ENCODE measurements at regions not wholly inside any gene's neighbourhood (a gene's known extent, or its start where the extent isn't known, plus 50 kb on each side); places are given as distances from the start of the nearest gene placed in this dataset.
"Not testable (repeated sequence)": the region's sequence is repeated elsewhere in the genome, so short reads cannot be mapped to it uniquely, and the experiment has no call there.

DNA sequence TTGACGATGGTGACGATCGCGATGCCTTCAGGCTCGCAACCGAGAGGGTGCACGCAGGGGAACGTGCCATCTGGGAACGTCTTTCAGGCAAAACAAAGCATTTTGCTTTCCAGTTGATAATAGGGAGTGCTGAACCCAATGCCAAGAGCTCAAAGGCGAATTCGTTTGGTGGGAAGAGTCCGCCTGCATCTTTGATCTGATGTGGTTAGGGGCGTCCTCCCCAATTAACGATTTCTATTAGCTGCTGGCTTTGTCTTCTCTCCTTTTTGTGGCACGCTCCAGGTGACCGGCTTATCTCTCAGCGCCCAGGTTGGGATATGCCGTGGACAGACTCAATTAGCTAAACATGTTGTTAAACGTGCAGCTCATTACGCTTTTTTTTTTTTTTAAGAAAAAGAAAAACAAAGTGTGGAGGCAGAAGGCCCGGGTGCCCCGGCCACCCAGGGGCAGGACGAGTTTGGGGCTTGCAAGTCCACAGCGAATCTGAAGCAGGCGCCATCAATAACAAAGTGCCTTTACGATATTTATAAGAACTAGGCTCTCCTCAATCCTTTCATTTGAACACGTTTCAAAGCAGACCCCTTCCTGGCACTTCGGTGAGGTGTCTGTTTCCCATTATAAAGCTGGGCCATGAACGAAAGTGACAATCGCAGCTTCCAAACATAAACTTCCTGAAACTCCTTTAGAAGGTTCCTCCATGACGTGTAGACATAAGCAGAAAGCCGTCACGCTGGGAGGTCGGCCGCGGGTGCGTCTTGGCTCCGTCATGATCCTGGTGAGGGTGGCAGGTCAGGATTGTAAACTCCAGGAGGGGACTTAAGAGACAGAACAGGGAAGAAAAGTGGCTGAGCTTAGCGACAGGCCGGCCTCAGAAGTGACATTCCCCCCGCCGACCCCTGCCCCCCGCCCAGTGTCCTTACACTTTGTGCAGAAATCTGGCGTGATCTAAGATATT lies 155.3 kb downstream of the LAT start:
- DNase-seq, result not testable (repeated sequence)

DNA sequence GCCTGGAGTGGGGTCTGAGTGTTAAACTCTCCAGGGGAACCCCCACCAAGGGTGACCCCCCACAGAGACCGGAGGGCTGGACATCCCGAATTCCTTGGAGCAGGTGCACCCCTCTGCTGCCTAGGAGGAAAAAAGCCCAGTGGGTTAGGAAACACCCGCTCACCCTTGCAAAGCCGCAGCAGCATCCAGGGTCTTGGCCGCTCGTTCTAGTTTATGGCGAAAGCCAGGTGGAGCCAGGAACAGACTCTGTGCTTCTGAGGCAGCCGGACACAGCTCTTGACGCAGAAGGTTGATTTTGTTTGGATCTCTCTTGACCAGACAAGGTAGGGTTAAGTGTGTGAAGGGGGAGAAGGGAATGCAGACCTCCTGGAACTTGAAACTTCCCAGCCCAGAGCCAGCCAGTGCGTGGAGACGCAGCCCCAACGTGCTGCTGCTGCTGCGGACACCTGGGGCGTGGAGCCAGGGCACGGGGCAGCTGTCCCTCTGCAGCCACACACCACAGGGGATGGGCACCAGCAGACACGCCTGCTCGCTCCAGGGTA lies 154.5 kb downstream of the LAT start:
- no peak for DNase-seq

DNA sequence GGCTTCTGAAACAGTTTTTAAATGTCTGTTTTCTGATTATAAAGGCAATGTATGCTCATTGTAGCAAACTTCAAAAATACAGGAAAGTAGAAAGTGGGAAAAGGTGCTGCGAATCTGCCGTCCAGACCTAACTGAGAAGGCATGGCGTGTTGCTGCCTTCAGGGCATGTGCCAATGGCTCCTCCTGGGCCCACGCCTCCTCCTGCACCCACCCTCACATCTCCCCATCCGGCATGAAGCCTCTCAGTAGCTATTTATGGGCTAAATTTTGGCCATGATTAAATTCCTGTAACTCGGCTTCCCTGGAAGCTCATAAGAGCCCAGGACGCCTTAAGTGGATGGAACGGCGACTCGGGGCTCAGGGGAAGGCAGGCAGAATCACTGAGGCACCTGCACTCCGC lies 153.8 kb downstream of the LAT start:
- DNase-seq, result not testable (repeated sequence)

DNA sequence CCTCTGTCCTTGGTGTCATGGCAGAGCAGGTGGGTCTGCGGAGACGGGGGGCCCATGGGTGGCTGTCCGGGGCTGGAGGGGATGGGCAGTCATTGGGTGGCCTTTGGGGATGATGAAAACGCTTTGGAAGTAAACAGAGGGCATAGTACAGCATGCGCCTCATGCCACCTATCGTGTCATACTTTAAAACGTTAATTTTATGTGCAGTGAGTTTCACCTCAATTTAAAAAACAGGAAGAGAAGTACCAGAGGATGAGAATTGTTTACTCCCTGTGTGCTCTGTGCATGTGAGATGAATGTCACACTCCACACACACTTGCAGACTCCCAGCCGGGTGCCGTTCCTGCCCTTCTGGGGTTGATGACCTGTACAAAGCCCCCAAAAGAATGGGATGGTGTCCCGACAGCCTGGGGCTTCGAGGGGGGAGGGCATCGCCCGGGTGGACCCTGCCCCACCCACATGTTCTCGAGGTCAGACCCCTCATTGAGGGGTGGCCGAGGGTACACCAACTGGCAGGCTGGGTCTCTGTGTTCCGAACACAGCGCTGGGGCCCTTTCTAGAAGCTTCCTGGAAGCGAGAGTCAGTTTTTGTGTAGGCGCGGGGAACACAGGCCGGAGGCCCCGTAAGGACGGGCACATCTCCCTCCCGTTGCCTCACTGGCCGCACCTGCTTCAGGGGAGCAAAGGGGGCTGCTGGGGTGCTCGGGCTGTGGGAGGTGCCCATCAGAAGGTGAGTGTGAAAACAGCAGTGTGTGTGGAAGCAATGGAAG lies 153.2 kb downstream of the LAT start:
- not testable (repeated sequence) for DNase-seq

- not testable (repeated sequence) for DNase-seq
These were observed 152.6 kb downstream of the LAT start for GRCh38 chr16:29137461-29137860.

- DNase-seq, result not testable (repeated sequence)
These were observed 152.1 kb downstream of the LAT start for GRCh38 chr16:29136916-29137315.

DNA sequence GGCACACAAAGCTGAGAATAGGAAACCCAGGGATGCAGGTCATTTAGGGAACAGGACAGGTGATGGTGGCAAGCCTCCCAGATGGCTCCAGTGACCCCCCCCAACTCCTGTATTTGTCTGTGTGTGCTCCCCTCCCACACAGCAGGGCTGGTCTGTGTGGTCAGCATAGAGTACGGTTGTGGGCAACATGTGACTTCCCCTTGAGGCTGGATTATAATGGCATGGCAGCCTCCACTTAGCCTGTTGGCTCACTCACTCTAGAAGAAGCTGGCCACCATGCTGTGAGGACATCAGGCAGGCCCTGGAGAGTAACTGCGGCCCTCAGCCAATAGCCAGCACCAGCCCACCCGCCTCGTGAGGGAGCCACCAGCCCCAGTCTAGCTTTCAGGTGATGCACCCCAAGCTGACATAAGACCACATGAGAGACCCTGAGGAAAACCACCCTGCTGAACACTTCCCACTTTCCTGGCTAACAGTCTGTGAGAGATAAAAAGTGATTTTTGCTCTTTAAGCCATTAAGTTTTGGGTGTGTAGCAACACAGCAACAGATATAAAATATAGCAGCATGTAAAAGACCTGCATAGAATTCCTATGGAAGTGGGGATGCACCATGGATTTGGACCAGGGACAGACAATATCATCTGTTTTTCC lies 151.3 kb downstream of the LAT start:
- DNase-seq, result not testable (repeated sequence)

DNA sequence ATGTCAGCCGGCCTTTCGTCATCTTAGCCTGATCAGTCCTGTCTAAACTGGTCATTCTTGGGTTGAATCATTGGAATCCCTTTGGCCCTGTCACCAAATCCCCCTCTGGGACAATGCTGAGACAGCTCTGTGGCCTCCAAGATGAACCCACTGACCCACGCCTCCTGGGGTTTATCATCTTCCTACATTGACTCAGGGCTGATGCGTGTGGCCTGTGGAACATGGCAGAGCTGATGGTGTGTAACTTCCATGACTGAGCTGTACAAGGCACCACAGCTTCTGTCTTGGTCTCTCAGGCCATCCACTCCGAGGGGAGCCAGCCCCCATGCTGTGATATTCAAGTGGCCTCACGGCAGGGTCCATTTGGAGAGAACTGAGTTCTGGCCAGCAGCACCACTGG lies 150.2 kb downstream of the LAT start:
- DNase-seq, result not testable (repeated sequence)

- DNase-seq, result not testable (repeated sequence)
These were observed 149.0 kb downstream of the LAT start for GRCh38 chr16:29133681-29134430.

- not testable (repeated sequence) for DNase-seq
These were observed 148.0 kb downstream of the LAT start for GRCh38 chr16:29132869-29133268.

- not testable (repeated sequence) for DNase-seq
These were observed 147.6 kb downstream of the LAT start for GRCh38 chr16:29132444-29132843.

DNA sequence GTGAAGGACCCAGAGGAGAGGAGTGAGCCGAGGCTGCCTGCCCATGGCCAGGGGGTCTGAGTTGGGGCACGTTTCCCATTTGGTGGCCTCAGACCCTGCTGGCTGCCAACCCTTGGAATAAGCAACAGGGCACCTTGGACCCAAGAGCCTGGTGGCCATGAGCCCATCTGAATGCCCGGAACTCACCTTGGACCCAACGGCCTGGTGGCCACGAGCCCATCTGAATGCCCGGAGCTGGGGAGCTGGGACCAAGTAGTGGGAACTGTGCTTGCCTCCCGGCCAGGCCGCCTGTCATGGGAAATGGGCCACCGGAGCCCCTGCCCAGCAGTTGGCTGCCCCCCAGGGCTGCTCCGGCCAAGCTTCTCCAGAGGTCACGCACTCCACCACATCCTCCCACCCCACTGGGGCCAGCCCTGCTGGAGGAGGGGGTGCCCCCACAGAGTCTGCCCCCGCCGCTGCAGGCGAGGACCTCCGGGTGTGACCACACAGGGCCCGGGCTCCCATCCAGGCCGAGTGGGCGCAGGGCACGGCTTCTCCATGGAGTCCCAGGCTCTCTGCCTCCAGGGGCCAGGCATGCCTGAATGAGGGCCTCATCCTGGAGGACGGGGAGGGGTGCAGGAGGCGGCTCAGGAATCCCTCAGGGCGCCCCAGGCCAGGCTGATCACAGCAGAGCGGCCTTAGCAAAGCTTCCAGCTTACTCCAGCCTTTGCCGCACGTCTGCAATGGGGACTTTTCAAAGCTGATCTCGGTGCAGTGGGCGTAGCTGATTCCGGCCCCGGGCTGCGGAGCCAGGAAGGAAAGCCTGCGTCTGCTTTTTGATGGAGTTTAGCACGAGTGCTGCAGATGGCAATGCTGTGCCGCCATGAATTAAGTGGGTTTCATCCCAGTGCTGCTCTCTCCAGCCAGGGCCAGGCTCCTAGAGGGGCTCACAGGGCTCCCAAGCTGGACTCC lies 146.3 kb downstream of the LAT start:
- DNase-seq, result not testable (repeated sequence)

DNA sequence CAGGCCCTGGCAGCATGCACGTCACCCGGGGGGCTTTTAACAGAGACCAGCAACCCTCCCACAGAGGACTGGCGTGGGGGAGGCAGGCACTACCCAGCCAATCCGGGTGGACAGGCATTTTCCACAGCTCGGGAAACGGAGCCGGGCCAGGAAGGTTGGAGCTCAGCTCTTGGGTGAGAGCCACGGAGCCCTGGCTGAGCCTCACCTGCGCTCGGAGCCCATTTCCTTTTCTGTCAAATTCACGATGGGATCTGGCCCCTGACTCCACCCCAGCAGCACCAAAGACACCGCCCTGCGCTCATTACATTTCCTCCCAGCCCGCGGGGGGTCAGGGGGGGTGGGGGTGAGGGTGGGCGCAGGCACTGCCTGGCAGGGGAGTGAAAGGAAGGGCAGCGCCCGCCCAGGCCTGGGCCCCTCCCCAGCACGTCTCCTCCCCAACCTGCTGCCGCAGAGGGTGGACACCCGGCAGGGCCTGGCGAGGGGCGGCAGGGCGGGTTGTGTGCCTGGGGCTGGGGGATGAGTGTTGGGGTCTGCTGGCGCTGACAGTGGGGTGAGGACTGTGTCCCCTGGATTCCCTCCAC lies 145.4 kb downstream of the LAT start:
- DNase-seq, result not testable (repeated sequence)

DNA sequence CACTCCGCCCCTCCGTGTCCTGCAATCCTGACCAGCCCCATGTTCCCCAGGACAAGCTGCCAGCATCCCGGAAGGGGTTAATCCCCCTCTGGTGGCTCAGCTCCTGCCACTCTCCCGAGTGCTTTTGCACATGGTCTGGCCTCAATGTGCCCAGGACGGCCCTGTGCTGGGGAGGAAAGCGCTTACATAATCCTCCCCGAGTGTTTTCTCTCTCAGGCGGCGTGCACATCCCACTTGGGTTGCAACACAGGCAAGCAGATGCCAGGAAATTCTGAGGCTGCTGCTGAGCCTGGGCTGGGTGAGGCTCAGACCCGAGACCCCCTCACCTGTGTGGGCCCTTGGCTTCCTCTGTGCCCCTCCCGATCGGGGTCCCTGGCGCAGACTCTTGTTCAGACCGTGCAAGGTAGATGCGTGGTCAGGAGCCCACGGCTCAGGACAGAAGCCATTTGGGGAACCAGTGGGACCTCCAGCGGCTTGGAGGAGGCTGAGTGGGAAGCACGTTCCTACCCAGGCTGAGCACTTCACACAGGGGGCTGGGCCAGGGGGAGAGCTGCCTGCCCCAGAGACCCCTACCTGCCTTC lies 144.7 kb downstream of the LAT start:
- not testable (repeated sequence) for DNase-seq

DNA sequence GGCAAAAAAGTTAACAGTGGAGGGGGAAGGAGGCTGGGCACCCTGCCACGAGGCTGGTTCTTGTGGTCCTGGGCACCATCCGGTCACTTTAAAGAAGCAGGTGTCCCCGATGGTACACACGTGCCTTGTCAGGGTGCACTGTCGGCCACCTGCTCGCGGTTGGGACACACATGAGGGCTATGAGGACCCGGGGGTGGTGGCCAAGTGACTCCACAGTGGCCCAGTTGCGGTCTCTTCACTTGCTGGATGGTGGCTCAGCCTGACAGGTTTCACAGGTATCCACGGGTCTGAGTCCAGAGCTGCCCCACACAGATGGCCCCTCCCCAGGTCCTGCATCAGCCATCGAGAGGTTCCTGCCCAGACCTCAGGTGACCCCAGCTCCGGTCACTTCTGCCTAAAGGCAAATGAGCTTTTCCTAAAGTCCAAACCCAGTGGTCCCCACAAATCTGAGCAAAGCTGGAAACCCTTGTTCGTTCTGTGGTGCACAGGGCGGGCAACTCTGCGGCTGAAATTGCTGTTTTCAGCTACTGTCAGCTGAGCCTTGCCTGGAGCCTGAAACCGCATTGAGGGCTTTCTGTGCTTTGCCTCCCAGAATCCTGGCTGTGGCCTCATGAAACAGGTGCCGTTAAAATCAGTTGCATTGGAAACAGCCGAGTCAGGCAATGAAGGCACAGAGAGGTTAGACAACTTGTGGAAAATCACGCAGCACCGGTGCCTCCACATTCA lies 144.0 kb downstream of the LAT start:
- not testable (repeated sequence) for DNase-seq

DNA sequence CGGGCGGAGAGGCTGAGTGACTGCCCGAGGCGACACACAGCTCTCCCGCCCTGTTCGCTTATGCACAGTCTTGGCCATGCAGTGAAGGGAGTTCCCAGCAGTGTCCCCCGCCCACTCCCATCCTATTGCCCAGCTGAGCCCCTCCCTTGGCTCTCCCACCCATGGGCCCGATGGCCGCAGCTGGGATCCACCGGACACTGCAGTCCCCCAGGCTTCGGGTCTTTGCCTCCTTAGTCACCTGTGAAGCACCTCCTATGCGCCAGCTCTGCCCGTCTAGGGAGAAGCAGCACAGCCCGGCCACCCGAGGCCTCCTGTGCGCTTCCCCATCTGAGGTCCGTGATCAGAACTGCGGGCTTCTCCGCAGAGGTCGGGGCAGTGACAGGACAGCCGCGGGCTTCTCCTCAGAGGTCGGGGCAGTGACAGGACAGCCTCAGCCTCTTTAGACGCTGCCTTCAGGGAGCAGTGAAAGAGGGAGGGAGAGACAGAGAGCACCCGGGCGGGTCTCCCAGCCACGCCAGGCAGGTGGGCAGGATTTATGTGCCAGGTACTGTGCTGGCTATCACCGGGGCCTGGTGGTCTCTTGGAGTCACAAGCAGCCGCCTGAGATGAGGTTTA lies 143.1 kb downstream of the LAT start:
- DNase-seq, result not testable (repeated sequence)

GRCh38 chr16:29126616-29127015 lies 141.8 kb downstream of the LAT start:
- no peak for DNase-seq

DNA sequence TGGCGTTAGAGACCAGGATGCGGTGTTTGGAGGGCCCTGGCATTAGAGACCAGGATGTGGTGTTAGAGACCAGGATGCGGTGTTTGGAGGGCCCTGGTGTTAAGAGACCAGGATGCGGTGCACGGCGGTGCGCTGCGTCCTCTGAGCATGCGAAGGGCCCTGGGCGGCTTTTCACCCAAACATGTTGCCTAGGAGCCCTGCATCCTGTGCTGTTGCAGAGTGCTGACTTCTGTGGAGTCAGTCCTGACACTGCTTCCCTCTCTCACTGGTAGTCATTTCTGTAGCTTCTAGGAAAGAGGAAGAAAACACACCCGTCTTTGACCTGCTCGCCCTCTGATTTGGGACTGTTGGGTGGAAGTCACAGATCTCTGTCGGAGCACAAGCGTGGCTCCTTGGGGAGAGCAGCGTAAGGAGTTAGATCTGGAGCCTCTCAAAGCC lies 141.2 kb downstream of the LAT start:
- DNase-seq, result peak; percentile 9

DNA sequence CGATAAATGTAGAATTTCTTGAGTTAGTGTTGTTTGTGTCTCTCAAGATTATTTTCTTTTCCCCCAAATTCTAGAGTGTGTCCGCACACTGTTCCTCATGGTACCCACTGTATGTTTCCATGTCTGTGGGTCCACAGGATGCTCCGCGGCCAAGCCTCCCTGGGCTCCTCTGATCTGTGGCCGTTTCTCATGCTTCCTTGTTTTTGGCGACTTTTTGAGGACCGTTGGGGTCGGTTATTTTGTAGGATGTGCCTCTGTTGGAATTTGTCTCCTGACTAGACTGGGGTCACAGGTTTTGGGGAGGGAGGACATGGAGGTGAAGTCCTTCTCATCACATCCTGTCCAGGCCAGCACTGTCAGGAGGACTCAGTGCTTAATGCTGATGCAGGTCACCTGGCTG lies 140.0 kb downstream of the LAT start:
- no peak for DNase-seq

Data from GF-D8 (cell line).